ENCODE measurements at regions not wholly inside any gene's neighbourhood (a gene's known extent, or its start where the extent isn't known, plus 50 kb on each side); places are given as distances from the start of the nearest gene placed in this dataset.

DNA sequence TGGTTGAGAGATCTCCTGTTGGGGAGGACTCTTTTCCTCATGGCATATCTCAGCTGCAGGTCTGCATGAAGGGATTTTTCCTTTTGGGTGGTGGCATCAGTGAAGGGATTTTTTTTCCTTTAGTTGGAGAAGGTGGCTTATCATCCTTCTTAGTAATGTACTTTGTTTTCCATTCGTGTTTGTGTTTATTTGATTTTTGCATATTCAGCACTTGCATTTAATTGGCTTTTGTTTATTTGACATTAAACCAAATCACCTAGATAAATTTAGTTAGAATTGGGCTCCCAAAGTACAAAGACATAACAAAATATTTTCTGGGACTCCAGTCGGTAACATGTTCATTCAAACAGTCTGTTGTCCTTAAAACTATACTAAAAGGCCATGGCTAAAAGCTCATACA, 56.2 kb upstream of the MANEA start:
- no peak overlapping the region for H2BK20ac ChIP-seq (ENCODE audit: low read depth, low read length)

More for the DNA sequence above, 56.2 kb upstream of the MANEA start:
- H3K14ac ChIP-seq (replicated peaks; ENCODE audit: low read depth, low read length) = no peak overlapping the region
- H3K4me1 ChIP-seq (ENCODE audit: control insufficient read depth, insufficient read depth, low read length) = no peaks in the 10 kb centered on the region
- no peak overlapping the region for H4K5ac ChIP-seq (ENCODE audit: low read depth, low read length)
- no peaks in the 10 kb centered on the region for H4K20me1 ChIP-seq (ENCODE audit: insufficient read depth, low read length)
- H3K27ac ChIP-seq (ENCODE audit: insufficient read depth, low read length) = no peak overlapping the region
- WGBS, 2 experiments (ENCODE audit: extremely low coverage in 2 of 2, insufficient read length in 1 of 2) = no CpG with 5 or more reads among the region's 2 CpGs
- BruUV-seq (replicated peaks) = no TSS peak
- H2BK15ac ChIP-seq (ENCODE audit: low read depth, low read length) = no peak overlapping the region
- H2AK5ac ChIP-seq (ENCODE audit: low read depth, low read length) = no peak overlapping the region
- H4K8ac ChIP-seq (ENCODE audit: low read depth in 2 of 2, low read length in 2 of 2) = no peak overlapping the region
- ChIA-PET POLR2A (ENCODE audit: unreplicated experiment) (no interaction called here), CTCF (no interaction called here)
- TF ChIP-seq RAD21 (IDR thresholded peaks at IDR 0.05; ENCODE audit: low read length) (no peak), MAZ (IDR thresholded peaks at IDR 0.05; ENCODE audit: borderline replicate concordance, low read depth, low read length) (no peak), MAFK (IDR thresholded peaks at IDR 0.05; ENCODE audit: low read depth, low read length) (0 out of 2 replicates have a peak, but pooled peaks have one; percentile 6)
- H3K9me1 ChIP-seq (ENCODE audit: insufficient read depth, low read length) = no peaks in the 10 kb centered on the region
- no peak overlapping the region for H2AK9ac ChIP-seq (replicated peaks; ENCODE audit: low read depth, low read length, poor library complexity)
- in situ Hi-C loops (cut with MboI; ENCODE audit: low sequenced_read_pairs) (no loop called here), dilution Hi-C loops (cut with HindIII; ENCODE audit: low sequenced_read_pairs, unreplicated experiment) (no loop called here), intact Hi-C loops (cut with micrococcal nuclease) (no loop called here)
- H3K9me3 ChIP-seq (ENCODE audit: control insufficient read depth, insufficient read depth, low read length) = no peaks in the 10 kb centered on the region; the same call in 1 of the 2 replicates
- no peaks in the 10 kb centered on the region for H3K79me1 ChIP-seq (ENCODE audit: low read depth in 1 of 2, low read length in 2 of 2)
- no peak for ATAC-seq (ENCODE audit: low read depth)
- no peak overlapping the region for H2BK5ac ChIP-seq (ENCODE audit: low read depth, low read length, poor library complexity, severe bottlenecking)
- no peak overlapping the region for H3K4ac ChIP-seq (ENCODE audit: low read depth, low read length)
- H2AFZ ChIP-seq (replicated peaks; ENCODE audit: low read length, poor library complexity) = no peak overlapping the region
- H3K9ac ChIP-seq (ENCODE audit: low read depth, low read length) = no peak overlapping the region
- DNase-seq = no peak
- H2BK120ac ChIP-seq (ENCODE audit: low read depth, low read length) = no peak overlapping the region
- H3K27me3 ChIP-seq (ENCODE audit: control insufficient read depth, insufficient read depth, low read length) = no peaks in the 10 kb centered on the region
- H3K23ac ChIP-seq (ENCODE audit: low read depth, low read length) = no peak overlapping the region
- H3K4me3 ChIP-seq (ENCODE audit: insufficient read depth, low read depth, low read length) = no peak overlapping the region
- H3K36me3 ChIP-seq (ENCODE audit: control insufficient read depth, insufficient read depth, low read length) = no peaks in the 10 kb centered on the region
- H4K91ac ChIP-seq (ENCODE audit: insufficient read depth, low read depth, low read length) = no peak overlapping the region
- H3K4me2 ChIP-seq (ENCODE audit: low read depth, low read length) = no peak overlapping the region
- H3K56ac ChIP-seq (ENCODE audit: extremely low read depth, insufficient read depth, low read length) = no peak overlapping the region
- H3K18ac ChIP-seq (ENCODE audit: low read depth, low read length) = no peak overlapping the region

All from IMR-90 (cell line).